HepG2 (cell line): ENCODE measurements at regions not wholly inside any gene's neighbourhood (a gene's known extent, or its start where the extent isn't known, plus 50 kb on each side); places are given as distances from the start of the nearest gene placed in this dataset.

Experiments used
- ATAC-seq: fragments of 200-7000 bp; cut with Tn5 transposase; 3 replicates; pipeline ENCODE4 v1.9.1; 2020; ENCODE audit warnings: mild to moderate bottlenecking, moderate library complexity
- BruUV-seq: library from RNA; stranded (reverse); fragments of 400-500 nt; replicated peaks from 2 replicates; lab custom pipeline; 2021; lab: Mats Ljungman, UMichigan
- CTCF ChIA-PET: fragments of 300-600 bp; formaldehyde crosslinking; extraction: SDS; loops from one replicate; lab custom pipeline; 2021; ENCODE audit warnings: low total read pairs, inconsistent platforms, low intra/inter-chr PET ratio; lab: Yijun Ruan, JAX
- POLR2A ChIA-PET: fragments of 350-600 bp; sonication (Branson Sonifier 250); formaldehyde crosslinking; loops from one replicate; lab custom pipeline; 2020; ENCODE audit warnings: antibody characterized with exemption, inconsistent platforms; lab: Yijun Ruan, JAX
- DNase-seq: peaks from one replicate; pipeline ENCODE4 v3.0.0-alpha.2; 2015; ENCODE audit warnings: low spot score
- FAIRE-seq: peaks from 3 replicates; lab custom pipeline; 2011; peaks lifted over from hg19 to GRCh38; lab: Jason Lieb, UNC
- H2AFZ ChIP-seq: one replicate; pipeline ENCODE4 v1.6.1; 2011; ENCODE audit warnings: low read length, inconsistent platforms
- H3K27ac ChIP-seq: fragments of 300-600 bp; 3 replicates; pipeline ENCODE4 v1.8.0; 2011; ENCODE audit warnings: mixed run types, mild to moderate bottlenecking, mixed read lengths, low read length, inconsistent platforms; ENCODE audit not compliant: insufficient read depth; ENCODE audit errors: extremely low read length
- H3K27me3 ChIP-seq, 2 experiments: fragments of 200-600 bp in 1 of 2; 2 replicates in 1 of 2; 3 replicates in 1 of 2; pipeline versions ENCODE4 v1.6.0 to v1.8.0; 2011; ENCODE audit warnings: low read length in 2 of 2, mild to moderate bottlenecking in 2 of 2, moderate library complexity in 2 of 2, inconsistent platforms in 1 of 2; ENCODE audit not compliant: insufficient read depth in 2 of 2, control insufficient read depth in 1 of 2
- H3K36me3 ChIP-seq, 2 experiments: fragments of 200-600 bp in 1 of 2; replicated peaks in 1 of 2; 2 replicates in 1 of 2; 3 replicates in 1 of 2; pipeline versions ENCODE4 v1.5.1 to v1.8.0; 2011; ENCODE audit warnings: low read length in 2 of 2, inconsistent platforms in 1 of 2; ENCODE audit not compliant: insufficient read depth in 2 of 2, control insufficient read depth in 1 of 2
- H3K4me1 ChIP-seq: 2 replicates; pipeline ENCODE4 v1.5.1; 2012; ENCODE audit warnings: low read length, inconsistent platforms; ENCODE audit not compliant: insufficient read depth
- H3K4me2 ChIP-seq: 2 replicates; pipeline ENCODE4 v1.6.0; 2011; ENCODE audit warnings: low read depth, low read length, inconsistent platforms
- H3K4me3 ChIP-seq, 3 experiments: fragments of 200-600 bp in 1 of 3; sonication (generic), shearing (Covaris generic) in 1 of 3; replicated peaks in 1 of 3; 2 replicates each; pipeline ENCODE4 v1.5.1; 2011 to 2016; ENCODE audit warnings: low read length in 3 of 3, inconsistent platforms in 2 of 3, low read depth in 2 of 3, mild to moderate bottlenecking in 2 of 3, control low read depth in 1 of 3, mixed read lengths in 1 of 3; ENCODE audit not compliant: insufficient read depth in 1 of 3
- H3K79me2 ChIP-seq: one replicate; pipeline ENCODE4 v1.6.1; 2011; ENCODE audit warnings: low read length, inconsistent platforms; ENCODE audit not compliant: insufficient read depth
- H3K9ac ChIP-seq: 2 replicates; pipeline ENCODE4 v1.6.0; 2011; ENCODE audit warnings: mild to moderate bottlenecking, low read depth, low read length, inconsistent platforms; ENCODE audit not compliant: insufficient read depth
- H3K9me3 ChIP-seq: 2 replicates; pipeline ENCODE4 v1.5.1; 2012; ENCODE audit warnings: mild to moderate bottlenecking, low read length
- H4K20me1 ChIP-seq: 2 replicates; pipeline ENCODE4 v1.6.0; 2011; ENCODE audit warnings: inconsistent platforms, mild to moderate bottlenecking, low read length, moderate library complexity; ENCODE audit not compliant: insufficient read depth
- CEBPG ChIP-seq: IDR thresholded peaks from 2 replicates; pipeline ENCODE4 v1.6.1; 2016
- CREB1 ChIP-seq, 2 experiments: fragments of 450-650 bp in 1 of 2; IDR thresholded peaks; 2 replicates each; pipeline ENCODE4 v1.6.1; 2016 to 2017; ENCODE audit warnings: control low read depth in 1 of 2, mild to moderate bottlenecking in 1 of 2, missing compliant biosample characterization in 1 of 2, missing genetic modification characterization in 1 of 2
- FOSL1 ChIP-seq: sonication (generic); formaldehyde crosslinking; IDR thresholded peaks from 2 replicates; pipeline ENCODE4 v1.9.0; 2021; ENCODE audit warnings: missing genetic modification reagents, borderline replicate concordance
- GABPA ChIP-seq, 2 experiments: IDR thresholded peaks; 2 replicates each; pipeline ENCODE4 v1.6.1; 2011 to 2016; ENCODE audit warnings: low read depth in 2 of 2, low read length in 1 of 2, missing biosample characterization in 1 of 2, missing genetic modification characterization in 1 of 2
- HOXA5 ChIP-seq: sonication (generic); formaldehyde crosslinking; IDR thresholded peaks from 2 replicates; pipeline ENCODE4 v1.4.0; 2020; ENCODE audit warnings: missing genetic modification reagents
- IRX3 ChIP-seq: sonication (generic); formaldehyde crosslinking; IDR thresholded peaks from 2 replicates; pipeline ENCODE4 v1.8.1; 2023; ENCODE audit warnings: mild to moderate bottlenecking, low read depth, missing genetic modification reagents, borderline replicate concordance
- NFKB2 ChIP-seq: sonication (generic); formaldehyde crosslinking; IDR thresholded peaks from 2 replicates; pipeline ENCODE4 v1.4.0; 2020; ENCODE audit warnings: missing genetic modification reagents, borderline replicate concordance
- NR2F6 ChIP-seq, 2 experiments: IDR thresholded peaks; 2 replicates each; pipeline ENCODE4 v1.6.1; 2016; ENCODE audit warnings: antibody characterized with exemption in 1 of 2, mild to moderate bottlenecking in 1 of 2
- SCMH1 ChIP-seq: sonication (generic); formaldehyde crosslinking; IDR thresholded peaks from 2 replicates; pipeline ENCODE4 v1.9.0; 2021; ENCODE audit warnings: missing genetic modification reagents, mild to moderate bottlenecking, borderline replicate concordance
- SMC3 ChIP-seq: IDR thresholded peaks from 2 replicates; pipeline ENCODE4 v1.6.1; 2011; ENCODE audit warnings: low read length, improper control_type of control experiment
- SRSF1 ChIP-seq: fragments of 200-400 bp; formaldehyde crosslinking; optimal IDR thresholded peaks from 2 replicates; pipeline ENCODE3; 2017; ENCODE audit warnings: mild to moderate bottlenecking, low read depth, low read length, moderate library complexity
- SYNCRIP ChIP-seq: fragments of 200-400 bp; formaldehyde crosslinking; IDR thresholded peaks from 2 replicates; pipeline ENCODE4 v1.6.1; 2018; ENCODE audit warnings: mild to moderate bottlenecking, low read depth, low read length; ENCODE audit not compliant: insufficient read depth
- ZBTB42 ChIP-seq: sonication (generic); formaldehyde crosslinking; IDR thresholded peaks from 2 replicates; pipeline ENCODE4 v1.5.0; 2020; ENCODE audit warnings: mild to moderate bottlenecking, missing genetic modification reagents
- ZFAT ChIP-seq: sonication (generic); formaldehyde crosslinking; conservative IDR thresholded peaks from 2 replicates; pipeline ENCODE4 v1.8.1; 2023; ENCODE audit warnings: missing genetic modification reagents, inconsistent platforms
- ZFP36L2 ChIP-seq: sonication (generic); formaldehyde crosslinking; IDR thresholded peaks from 2 replicates; pipeline ENCODE4 v1.4.0; 2020; ENCODE audit warnings: missing genetic modification reagents
- ZNF180 ChIP-seq: sonication (generic); formaldehyde crosslinking; IDR thresholded peaks from 2 replicates; pipeline ENCODE4 v1.4.0; 2020; ENCODE audit warnings: low read depth, missing genetic modification reagents, borderline replicate concordance
- ZNF652 ChIP-seq: IDR thresholded peaks from 2 replicates; pipeline ENCODE4 v1.6.1; 2016; ENCODE audit warnings: low read depth, borderline replicate concordance
- ZNF749 ChIP-seq: sonication (generic); formaldehyde crosslinking; IDR thresholded peaks from 2 replicates; pipeline ENCODE4 v1.8.0; 2022; ENCODE audit warnings: mild to moderate bottlenecking, missing genetic modification reagents, moderate library complexity, borderline replicate concordance
- ZNF816 ChIP-seq: sonication (generic); formaldehyde crosslinking; IDR thresholded peaks from 2 replicates; pipeline ENCODE4 v1.8.0; 2022; ENCODE audit warnings: missing genetic modification reagents, mild to moderate bottlenecking, borderline replicate concordance
- WGBS: methylation state at CpG from one replicate; pipeline ENCODE4 v1.1.6; 2017; ENCODE audit warnings: low lambda C conversion rate; 5-methylcytosine and 5-hydroxymethylcytosine counted together
- in situ Hi-C: cut with HindIII; loops from 2 replicates; pipeline ENCODE4 v1.10.0; 2017; ENCODE audit warnings: low pct_unique_long_range_greater_than_20kb; ENCODE audit not compliant: extremely low pct_ligation_motif_present
- intact Hi-C: fragments of 100-400 bp; cut with micrococcal nuclease; formaldehyde crosslinking; loops from one replicate; pipeline ENCODE4 v1.10.0; 2022; ENCODE audit not compliant: unreplicated experiment
- TF ChIP-seq, protein P1 (sequence below): sonication (generic); formaldehyde crosslinking; IDR thresholded peaks from 2 replicates; pipeline ENCODE4 v1.5.0; 2020; ENCODE audit warnings: mild to moderate bottlenecking, missing genetic modification reagents, borderline replicate concordance

DNA sequence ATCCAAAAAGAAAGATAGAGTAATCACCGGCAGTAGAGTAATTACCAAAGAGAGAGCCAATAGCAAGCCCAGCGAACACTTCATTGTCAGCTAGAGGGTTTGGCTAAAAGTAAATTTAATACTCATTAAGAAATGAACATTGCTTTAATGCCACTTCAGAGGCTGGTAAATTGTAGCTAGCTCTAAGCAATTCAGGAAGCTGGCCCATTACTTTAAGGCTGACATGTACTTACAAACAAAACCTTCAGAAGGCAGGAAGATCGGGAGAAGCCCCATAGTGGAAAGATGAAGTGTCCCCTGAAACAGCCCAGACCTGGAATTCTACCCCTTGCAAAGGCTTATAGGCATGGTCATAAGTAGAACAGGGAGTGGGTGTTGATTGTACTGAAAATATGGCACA is 396.6 kb upstream of the ID4 start:
- ChIA-PET POLR2A (no interaction called here), CTCF (no interaction called here)
- Histone ChIP-seq H3K4me1 (no peaks in the 10 kb centered on the region), H3K9me3 (0 out of 2 replicates have a peak, but pooled peaks cover under 1% of the 10 kb centered on the region), H3K36me3 (no peaks in the 10 kb centered on the region), H3K9ac (no peak overlapping the region), H4K20me1 (no peaks in the 10 kb centered on the region), H3K27me3 (no peaks in the 10 kb centered on the region), H3K27ac (no peak overlapping the region), H2AFZ (no peak overlapping the region), H3K4me2 (no peak overlapping the region), H3K4me3 (no peak overlapping the region), H3K79me2 (no peaks in the 10 kb centered on the region)
- FAIRE-seq (no peak), ATAC-seq (no peak), DNase-seq (no peak)
- intact Hi-C loops (no loop called here), in situ Hi-C loops (no loop called here)
- WGBS = 2% methylated on average over 3 of the region's 3 CpGs
- no peak for TF ChIP-seq ZNF749 (CRISPR knock-in tag)
- no peak for TF ChIP-seq GABPA (IDR thresholded peaks at IDR 0.05; ENCODE audit: low read depth, low read length)
- no peak for TF ChIP-seq GABPA (CRISPR knock-in tag; IDR thresholded peaks at IDR 0.05; ENCODE audit: low read depth)
- no peak for TF ChIP-seq SRSF1
- no peak for TF ChIP-seq IRX3 (CRISPR knock-in tag)
- no peak for TF ChIP-seq SCMH1 (CRISPR knock-in tag)
- TF ChIP-seq SYNCRIP = no peak
- no peak for TF ChIP-seq CEBPG
- TF ChIP-seq, protein P1, sequence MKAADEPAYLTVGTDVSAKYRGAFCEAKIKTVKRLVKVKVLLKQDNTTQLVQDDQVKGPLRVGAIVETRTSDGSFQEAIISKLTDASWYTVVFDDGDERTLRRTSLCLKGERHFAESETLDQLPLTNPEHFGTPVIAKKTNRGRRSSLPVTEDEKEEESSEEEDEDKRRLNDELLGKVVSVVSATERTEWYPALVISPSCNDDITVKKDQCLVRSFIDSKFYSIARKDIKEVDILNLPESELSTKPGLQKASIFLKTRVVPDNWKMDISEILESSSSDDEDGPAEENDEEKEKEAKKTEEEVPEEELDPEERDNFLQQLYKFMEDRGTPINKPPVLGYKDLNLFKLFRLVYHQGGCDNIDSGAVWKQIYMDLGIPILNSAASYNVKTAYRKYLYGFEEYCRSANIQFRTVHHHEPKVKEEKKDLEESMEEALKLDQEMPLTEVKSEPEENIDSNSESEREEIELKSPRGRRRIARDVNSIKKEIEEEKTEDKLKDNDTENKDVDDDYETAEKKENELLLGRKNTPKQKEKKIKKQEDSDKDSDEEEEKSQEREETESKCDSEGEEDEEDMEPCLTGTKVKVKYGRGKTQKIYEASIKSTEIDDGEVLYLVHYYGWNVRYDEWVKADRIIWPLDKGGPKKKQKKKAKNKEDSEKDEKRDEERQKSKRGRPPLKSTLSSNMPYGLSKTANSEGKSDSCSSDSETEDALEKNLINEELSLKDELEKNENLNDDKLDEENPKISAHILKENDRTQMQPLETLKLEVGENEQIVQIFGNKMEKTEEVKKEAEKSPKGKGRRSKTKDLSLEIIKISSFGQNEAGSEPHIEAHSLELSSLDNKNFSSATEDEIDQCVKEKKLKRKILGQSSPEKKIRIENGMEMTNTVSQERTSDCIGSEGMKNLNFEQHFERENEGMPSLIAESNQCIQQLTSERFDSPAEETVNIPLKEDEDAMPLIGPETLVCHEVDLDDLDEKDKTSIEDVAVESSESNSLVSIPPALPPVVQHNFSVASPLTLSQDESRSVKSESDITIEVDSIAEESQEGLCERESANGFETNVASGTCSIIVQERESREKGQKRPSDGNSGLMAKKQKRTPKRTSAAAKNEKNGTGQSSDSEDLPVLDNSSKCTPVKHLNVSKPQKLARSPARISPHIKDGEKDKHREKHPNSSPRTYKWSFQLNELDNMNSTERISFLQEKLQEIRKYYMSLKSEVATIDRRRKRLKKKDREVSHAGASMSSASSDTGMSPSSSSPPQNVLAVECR = no peak
- no peak for TF ChIP-seq FOSL1 (CRISPR knock-in tag)
- no peak for TF ChIP-seq SMC3
- no peak for TF ChIP-seq ZFAT (CRISPR knock-in tag)
- no peak for TF ChIP-seq NR2F6 (IDR thresholded peaks at IDR 0.05)
- no peak for TF ChIP-seq NR2F6 (CRISPR knock-in tag; IDR thresholded peaks at IDR 0.05)
- no peak for TF ChIP-seq ZBTB42 (CRISPR knock-in tag)
- TF ChIP-seq ZNF180 (CRISPR knock-in tag) = no peak
- TF ChIP-seq HOXA5 = no peak
- TF ChIP-seq ZFP36L2 (CRISPR knock-in tag) = no peak
- TF ChIP-seq ZNF652 = no peak
- no peak for TF ChIP-seq ZNF816
- TF ChIP-seq NFKB2 = no peak
- no peak for TF ChIP-seq CREB1 (IDR thresholded peaks at IDR 0.05)
- no peak for TF ChIP-seq CREB1 (CRISPR knock-in tag; IDR thresholded peaks at IDR 0.05)
- no TSS peak for BruUV-seq
